Osteocyte (in vitro differentiated cells): ENCODE measurements at regions not wholly inside any gene's neighbourhood (a gene's known extent, or its start where the extent isn't known, plus 50 kb on each side); places are given as distances from the start of the nearest gene placed in this dataset.
"Not testable (repeated sequence)": the region's sequence is repeated elsewhere in the genome, so short reads cannot be mapped to it uniquely, and the experiment has no call there.

Experiments
- DNase-seq: peaks from one replicate; pipeline ENCODE4 v3.0.0; 2021; ENCODE audit warnings: mixed read lengths; ENCODE audit not compliant: unreplicated experiment; ENCODE audit errors: extremely low spot score
- H3K27ac Mint-ChIP-seq: one replicate; pipeline ENCODE4 v1.8.0; 2021; ENCODE audit warnings: mild to moderate bottlenecking, mixed read lengths; ENCODE audit not compliant: unreplicated experiment
- H3K27me3 Mint-ChIP-seq: one replicate; pipeline ENCODE4 v1.8.0; 2021; ENCODE audit warnings: mixed read lengths; ENCODE audit not compliant: unreplicated experiment
- H3K36me3 Mint-ChIP-seq: one replicate; pipeline ENCODE4 v1.8.0; 2021; ENCODE audit warnings: mixed read lengths; ENCODE audit not compliant: unreplicated experiment
- H3K4me1 Mint-ChIP-seq: one replicate; pipeline ENCODE4 v1.8.0; 2021; ENCODE audit warnings: mixed read lengths; ENCODE audit not compliant: unreplicated experiment
- H3K4me3 Mint-ChIP-seq: one replicate; pipeline ENCODE4 v1.8.0; 2021; ENCODE audit warnings: mild to moderate bottlenecking, moderate library complexity, mixed read lengths; ENCODE audit not compliant: unreplicated experiment
- H3K9me3 Mint-ChIP-seq: one replicate; pipeline ENCODE4 v1.8.0; 2021; ENCODE audit warnings: mixed read lengths; ENCODE audit not compliant: unreplicated experiment
- TF ChIP-seq, protein P1 (sequence below): fragments of 200-600 bp; sonication (generic); IDR thresholded peaks from 2 replicates; pipeline ENCODE4 v1.5.0; 2021; ENCODE audit warnings: antibody characterized with exemption, mild to moderate bottlenecking, moderate library complexity

DNA sequence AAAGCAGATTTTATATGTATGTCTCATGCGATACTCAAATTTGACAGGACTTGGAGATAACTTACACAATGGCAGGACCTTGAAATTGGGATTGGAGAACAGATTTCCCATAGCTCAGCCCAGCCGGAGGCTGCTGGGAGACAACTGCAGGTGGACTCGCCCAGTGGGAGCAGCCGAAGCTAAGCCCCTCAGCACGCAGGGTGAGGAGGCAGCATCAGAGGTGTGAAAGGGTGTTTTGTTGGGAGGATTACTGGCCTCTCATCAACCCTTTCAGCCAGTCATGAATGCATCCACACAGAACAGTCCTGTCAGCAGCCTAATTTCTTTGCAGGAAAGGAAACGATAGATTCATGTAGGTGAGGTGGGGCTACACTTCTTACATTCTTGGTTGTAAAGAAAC, 110.4 kb upstream of the DYNAP start:
- H3K27me3 Mint-ChIP-seq, result peaks cover 33% of the 10 kb centered on the region
- DNase-seq, result no peak
- H3K9me3 Mint-ChIP-seq, result no peaks in the 10 kb centered on the region
- no peak overlapping the region for H3K27ac Mint-ChIP-seq
- no peaks in the 10 kb centered on the region for H3K36me3 Mint-ChIP-seq
- TF ChIP-seq, protein P1, sequence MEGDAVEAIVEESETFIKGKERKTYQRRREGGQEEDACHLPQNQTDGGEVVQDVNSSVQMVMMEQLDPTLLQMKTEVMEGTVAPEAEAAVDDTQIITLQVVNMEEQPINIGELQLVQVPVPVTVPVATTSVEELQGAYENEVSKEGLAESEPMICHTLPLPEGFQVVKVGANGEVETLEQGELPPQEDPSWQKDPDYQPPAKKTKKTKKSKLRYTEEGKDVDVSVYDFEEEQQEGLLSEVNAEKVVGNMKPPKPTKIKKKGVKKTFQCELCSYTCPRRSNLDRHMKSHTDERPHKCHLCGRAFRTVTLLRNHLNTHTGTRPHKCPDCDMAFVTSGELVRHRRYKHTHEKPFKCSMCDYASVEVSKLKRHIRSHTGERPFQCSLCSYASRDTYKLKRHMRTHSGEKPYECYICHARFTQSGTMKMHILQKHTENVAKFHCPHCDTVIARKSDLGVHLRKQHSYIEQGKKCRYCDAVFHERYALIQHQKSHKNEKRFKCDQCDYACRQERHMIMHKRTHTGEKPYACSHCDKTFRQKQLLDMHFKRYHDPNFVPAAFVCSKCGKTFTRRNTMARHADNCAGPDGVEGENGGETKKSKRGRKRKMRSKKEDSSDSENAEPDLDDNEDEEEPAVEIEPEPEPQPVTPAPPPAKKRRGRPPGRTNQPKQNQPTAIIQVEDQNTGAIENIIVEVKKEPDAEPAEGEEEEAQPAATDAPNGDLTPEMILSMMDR, result no peak
- H3K4me1 Mint-ChIP-seq, result no peaks in the 10 kb centered on the region
- H3K4me3 Mint-ChIP-seq, result no peak overlapping the region

GRCh38 chr18:54502451-54502850, 88.6 kb upstream of the DYNAP start:
- H3K27ac Mint-ChIP-seq, H3K4me1 Mint-ChIP-seq, DNase-seq, H3K27me3 Mint-ChIP-seq, H3K36me3 Mint-ChIP-seq, H3K4me3 Mint-ChIP-seq, H3K9me3 Mint-ChIP-seq: not testable (repeated sequence)

DNA sequence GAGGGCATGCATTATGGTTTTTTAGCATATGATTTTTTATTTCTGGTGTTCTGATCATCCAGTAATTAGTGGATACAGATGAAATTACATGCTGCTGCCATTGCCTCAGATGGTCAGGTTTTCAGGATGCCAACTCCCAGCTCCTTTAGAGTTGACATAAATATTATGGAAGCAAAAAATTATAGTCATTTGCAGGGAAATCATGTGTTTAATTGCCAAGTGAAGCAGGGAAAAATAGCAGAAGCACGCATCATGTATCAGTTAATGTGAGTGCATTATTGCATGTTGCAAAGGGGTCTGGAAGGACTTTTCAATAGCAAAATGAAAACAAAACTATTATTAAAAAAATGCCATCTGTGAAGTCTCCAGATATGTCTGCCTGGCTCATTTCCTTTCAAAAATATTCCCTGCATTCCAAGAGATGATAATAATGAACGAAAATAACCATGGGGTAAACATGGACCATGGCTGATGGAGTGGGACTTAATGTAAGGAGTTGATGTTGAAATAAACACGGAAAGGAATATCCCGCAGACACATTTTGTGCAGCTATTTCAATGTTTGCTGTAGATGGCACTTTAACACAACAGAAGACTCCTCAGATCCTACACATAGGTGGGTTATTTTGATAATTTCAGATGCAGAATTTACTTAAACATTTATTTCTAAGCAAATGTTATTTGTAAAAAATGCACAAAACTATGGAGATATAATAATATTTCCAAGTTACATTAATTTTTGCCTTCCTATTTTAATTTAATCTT, 87.7 kb upstream of the DYNAP start:
- H3K4me1 Mint-ChIP-seq, result no peaks in the 10 kb centered on the region
- no peak overlapping the region for H3K4me3 Mint-ChIP-seq
- TF ChIP-seq, protein P1, result no peak
- H3K9me3 Mint-ChIP-seq, result peaks cover 5% of the 10 kb centered on the region
- H3K27me3 Mint-ChIP-seq, result no peaks in the 10 kb centered on the region
- H3K36me3 Mint-ChIP-seq, result no peaks in the 10 kb centered on the region
- DNase-seq, result no peak
- no peak overlapping the region for H3K27ac Mint-ChIP-seq

GRCh38 chr18:54506516-54507261, 84.4 kb upstream of the DYNAP start:
- Mint-ChIP-seq H3K27me3 (peaks cover 17% of the 10 kb centered on the region), H3K4me3 (no peak overlapping the region), H3K9me3 (no peaks in the 10 kb centered on the region), H3K4me1 (no peaks in the 10 kb centered on the region), H3K27ac (no peak overlapping the region), H3K36me3 (no peaks in the 10 kb centered on the region)
- TF ChIP-seq, protein P1, result no peak
- no peak for DNase-seq

GRCh38 chr18:54509793-54510192, 81.3 kb upstream of the DYNAP start:
- Mint-ChIP-seq H3K27ac (no peak overlapping the region), H3K9me3 (no peaks in the 10 kb centered on the region), H3K4me3 (no peak overlapping the region), H3K4me1 (no peaks in the 10 kb centered on the region), H3K27me3 (peaks cover 26% of the 10 kb centered on the region), H3K36me3 (no peaks in the 10 kb centered on the region)
- DNase-seq, result no peak
- TF ChIP-seq, protein P1, result no peak
